HEK293T (cell line): ENCODE measurements at regions not wholly inside any gene's neighbourhood (a gene's known extent, or its start where the extent isn't known, plus 50 kb on each side); places are given as distances from the start of the nearest gene placed in this dataset.

ENCODE experiments used
- CTCF ChIA-PET: fragments of 350-600 bp; formaldehyde crosslinking; extraction: SDS; loops from one replicate; lab custom pipeline; 2021; ENCODE audit warnings: antibody characterized with exemption, inconsistent platforms; lab: Yijun Ruan, JAX
- POLR2A ChIA-PET: fragments of 350-600 bp; formaldehyde crosslinking; extraction: SDS; loops from one replicate; lab custom pipeline; 2020; ENCODE audit warnings: antibody characterized with exemption, inconsistent platforms; lab: Yijun Ruan, JAX
- DNase-seq: peaks from one replicate; pipeline ENCODE4 v3.0.0; 2012; ENCODE audit warnings: mixed read lengths; ENCODE audit errors: extremely low spot score
- ARNT ChIP-seq: fragments of 450-650 bp; IDR thresholded peaks from 2 replicates; pipeline ENCODE4 v1.6.1; 2017; ENCODE audit warnings: mild to moderate bottlenecking
- BHLHE40 ChIP-seq: fragments of 450-650 bp; IDR thresholded peaks from 2 replicates; pipeline ENCODE4 v1.6.1; 2016; ENCODE audit warnings: mild to moderate bottlenecking, moderate library complexity, borderline replicate concordance
- CTBP1 ChIP-seq: fragments of 450-650 bp; IDR thresholded peaks from 2 replicates; pipeline ENCODE4 v1.6.1; 2016; ENCODE audit warnings: borderline replicate concordance
- ELF4 ChIP-seq: fragments of 450-650 bp; IDR thresholded peaks from 2 replicates; pipeline ENCODE4 v1.6.1; 2017; ENCODE audit warnings: antibody characterized with exemption
- FOXA1 ChIP-seq: fragments of 450-650 bp; IDR thresholded peaks from 2 replicates; pipeline ENCODE4 v1.6.1; 2016; ENCODE audit warnings: mild to moderate bottlenecking
- FOXK2 ChIP-seq: fragments of 450-650 bp; IDR thresholded peaks from 2 replicates; pipeline ENCODE4 v1.6.1; 2016; ENCODE audit warnings: mild to moderate bottlenecking
- FOXM1 ChIP-seq: fragments of 450-650 bp; IDR thresholded peaks from 2 replicates; pipeline ENCODE4 v1.6.1; 2017; ENCODE audit warnings: mild to moderate bottlenecking, borderline replicate concordance
- HDGF ChIP-seq: fragments of 450-650 bp; IDR thresholded peaks from 2 replicates; pipeline ENCODE4 v1.6.1; 2017; ENCODE audit warnings: antibody characterized with exemption, borderline replicate concordance
- L3MBTL2 ChIP-seq: fragments of 450-650 bp; conservative IDR thresholded peaks from 2 replicates; pipeline ENCODE4 v1.6.1; 2016; ENCODE audit warnings: mild to moderate bottlenecking
- LEF1 ChIP-seq: fragments of 450-650 bp; IDR thresholded peaks from 2 replicates; pipeline ENCODE4 v1.6.1; 2017; ENCODE audit warnings: mild to moderate bottlenecking, borderline replicate concordance
- NFRKB ChIP-seq: fragments of 450-650 bp; IDR thresholded peaks from 2 replicates; pipeline ENCODE4 v1.6.1; 2016; ENCODE audit warnings: mild to moderate bottlenecking, moderate library complexity
- SP1 ChIP-seq: fragments of 450-650 bp; IDR thresholded peaks from 2 replicates; pipeline ENCODE4 v1.6.1; 2017
- SUZ12 ChIP-seq: fragments of 450-650 bp; IDR thresholded peaks from 2 replicates; pipeline ENCODE4 v1.6.1; 2016; ENCODE audit warnings: mild to moderate bottlenecking
- TARDBP ChIP-seq: fragments of 450-650 bp; IDR thresholded peaks from 2 replicates; pipeline ENCODE4 v1.6.1; 2016
- ZNF384 ChIP-seq: fragments of 450-650 bp; IDR thresholded peaks from 2 replicates; pipeline ENCODE4 v1.6.1; 2016
- TF ChIP-seq, protein P1 (sequence below): fragments of 450-650 bp; IDR thresholded peaks from 2 replicates; pipeline ENCODE4 v1.6.1; 2016

DNA sequence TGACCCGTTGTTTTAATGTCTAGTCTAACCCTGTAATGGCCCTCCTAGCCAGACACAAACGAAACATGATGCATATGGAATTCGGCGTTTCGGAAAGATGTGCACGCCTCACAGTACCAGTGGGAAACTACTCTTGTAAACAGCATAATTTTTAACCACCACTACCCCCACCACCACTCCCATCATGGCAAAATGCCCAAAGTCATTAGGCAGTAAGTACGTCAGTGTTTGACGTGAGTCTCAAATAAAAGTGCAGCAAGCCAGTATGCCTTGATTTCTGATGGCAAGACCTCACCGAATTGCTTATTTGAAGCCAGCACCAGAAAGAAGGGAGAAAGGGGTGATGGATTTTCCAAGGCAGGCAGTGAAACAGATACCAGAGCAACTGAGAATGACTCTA lies 71.4 kb downstream of the ADRB2 start:
- CTCF ChIA-PET, result no interaction called here
- DNase-seq, result no peak
- POLR2A ChIA-PET, result no interaction called here
- TF ChIP-seq, protein P1, sequence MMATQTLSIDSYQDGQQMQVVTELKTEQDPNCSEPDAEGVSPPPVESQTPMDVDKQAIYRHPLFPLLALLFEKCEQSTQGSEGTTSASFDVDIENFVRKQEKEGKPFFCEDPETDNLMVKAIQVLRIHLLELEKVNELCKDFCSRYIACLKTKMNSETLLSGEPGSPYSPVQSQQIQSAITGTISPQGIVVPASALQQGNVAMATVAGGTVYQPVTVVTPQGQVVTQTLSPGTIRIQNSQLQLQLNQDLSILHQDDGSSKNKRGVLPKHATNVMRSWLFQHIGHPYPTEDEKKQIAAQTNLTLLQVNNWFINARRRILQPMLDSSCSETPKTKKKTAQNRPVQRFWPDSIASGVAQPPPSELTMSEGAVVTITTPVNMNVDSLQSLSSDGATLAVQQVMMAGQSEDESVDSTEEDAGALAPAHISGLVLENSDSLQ, result no peak
- TF ChIP-seq BHLHE40, result no peak
- no peak for TF ChIP-seq ELF4
- TF ChIP-seq TARDBP, result no peak
- TF ChIP-seq FOXM1, result no peak
- TF ChIP-seq ZNF384, result no peak
- no peak for TF ChIP-seq FOXA1
- no peak for TF ChIP-seq NFRKB
- no peak for TF ChIP-seq FOXK2
- no peak for TF ChIP-seq ARNT
- no peak for TF ChIP-seq SUZ12
- TF ChIP-seq HDGF, result no peak

DNA sequence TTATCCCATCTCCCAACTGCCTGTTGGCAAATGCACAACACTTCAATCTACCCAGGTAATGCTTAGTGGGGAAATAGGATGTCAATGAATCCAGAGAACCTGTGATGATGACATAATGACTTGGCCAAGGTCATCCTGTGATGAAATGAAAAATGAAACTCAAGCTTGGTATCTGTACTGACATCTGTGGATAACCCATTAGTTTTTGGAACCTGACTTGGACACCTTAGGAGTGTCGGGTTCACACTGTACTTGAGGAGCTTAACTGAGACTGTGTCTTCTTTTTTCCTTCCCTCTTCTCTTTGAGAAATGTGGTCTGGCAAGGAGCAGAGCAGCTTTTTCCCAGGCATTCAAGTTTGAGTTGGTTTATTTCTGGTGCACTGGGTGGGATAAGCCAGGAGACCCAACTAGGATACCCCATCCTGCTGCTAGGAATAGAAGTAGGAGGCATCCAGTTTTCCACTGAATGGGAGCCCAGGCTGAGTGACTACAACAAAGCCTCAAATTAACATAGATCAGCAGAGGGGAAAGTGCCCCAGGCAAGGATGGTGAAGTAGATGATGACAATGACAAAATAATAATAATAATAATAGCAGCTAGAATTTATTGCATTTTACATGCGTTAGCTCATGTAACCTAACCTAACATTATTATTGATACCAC lies 72.1 kb downstream of the ADRB2 start:
- CTCF ChIA-PET, result interaction anchor here (0.6 kb wide), 1 partner anchor 173 kb away, joined by 5 read pairs; no protein-coding TSS in a partner anchor

DNA sequence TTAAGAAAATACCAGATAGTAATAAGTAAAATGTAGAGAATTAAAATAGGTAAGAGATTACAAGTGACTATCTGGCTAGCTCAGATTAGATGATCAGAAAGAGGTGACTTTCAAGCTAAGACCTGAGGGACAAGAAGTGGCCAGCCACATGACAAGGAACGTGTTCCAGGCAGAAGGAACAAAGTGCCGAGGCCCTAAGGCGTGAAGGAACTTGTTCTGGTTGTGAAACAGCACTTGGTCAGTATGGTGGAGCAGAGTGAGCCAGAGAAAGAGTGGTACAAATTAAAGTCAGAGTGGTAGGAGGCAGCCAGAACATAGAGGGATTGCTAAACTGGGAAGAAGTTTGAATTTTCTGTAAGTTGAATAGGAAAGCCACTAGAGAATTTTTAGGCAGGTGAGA lies 73.6 kb downstream of the ADRB2 start:
- no peak for DNase-seq
- ChIA-PET POLR2A (no interaction called here), CTCF (no interaction called here)
- TF ChIP-seq BHLHE40 (no peak), ELF4 (no peak), CTBP1 (no peak), TARDBP (no peak), ARNT (no peak), HDGF (no peak), NFRKB (no peak), L3MBTL2 (no peak), FOXK2 (no peak), FOXA1 (no peak), SUZ12 (no peak), FOXM1 (no peak), SP1 (no peak), ZNF384 (no peak), LEF1 (no peak)
- TF ChIP-seq, protein P1, result no peak

More for the DNA sequence above, 72.1 kb downstream of the ADRB2 start:
- TF ChIP-seq FOXK2, result no peak
- TF ChIP-seq, protein P1, result no peak
- DNase-seq, result no peak
- POLR2A ChIA-PET, result no interaction called here

DNA sequence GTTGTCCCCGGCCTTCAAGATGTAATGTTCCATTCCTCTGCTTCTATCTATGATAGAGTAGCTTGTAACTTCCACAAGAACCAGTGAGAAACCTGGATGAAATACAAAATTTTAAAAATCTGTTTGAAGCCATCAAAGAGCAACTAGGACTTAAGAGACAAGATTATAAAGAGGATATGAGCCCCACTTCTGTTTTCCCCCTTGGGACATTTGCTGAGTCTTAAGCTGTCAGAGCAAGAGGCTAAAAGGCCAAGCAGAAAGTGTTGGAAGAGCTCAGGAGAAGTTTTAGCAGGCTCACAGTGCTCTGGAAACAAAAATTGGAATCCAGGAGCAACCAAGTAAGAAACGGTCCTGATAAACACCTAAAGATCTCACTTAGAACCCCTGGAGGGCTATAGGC lies 76.1 kb downstream of the ADRB2 start:
- CTCF ChIA-PET, result no interaction called here
- no peak for TF ChIP-seq FOXK2
- no peak for TF ChIP-seq ZNF384
- no peak for TF ChIP-seq FOXM1
- no peak for TF ChIP-seq LEF1
- TF ChIP-seq SUZ12, result no peak
- no peak for TF ChIP-seq SP1
- no peak for TF ChIP-seq L3MBTL2
- no peak for TF ChIP-seq BHLHE40
- POLR2A ChIA-PET, result no interaction called here
- DNase-seq, result no peak

DNA sequence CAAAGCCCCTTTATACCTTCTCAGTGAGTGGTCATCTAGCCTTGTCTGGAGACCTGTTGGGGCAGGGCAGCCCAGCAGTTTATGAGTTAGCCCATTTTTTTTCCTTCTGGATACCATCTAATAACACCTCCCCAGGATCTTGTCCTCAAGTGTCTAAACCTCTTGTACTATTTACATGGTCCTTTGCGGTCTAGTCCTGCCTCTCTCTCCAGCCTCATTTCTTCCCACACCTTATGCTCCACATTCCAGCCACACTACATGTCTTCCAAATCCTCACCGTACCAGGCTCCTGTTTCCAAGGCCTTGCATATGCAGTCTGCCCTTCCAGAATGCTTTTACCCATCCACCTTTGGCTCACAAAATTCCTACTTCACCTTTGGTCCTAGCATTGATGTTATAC lies 77.2 kb downstream of the ADRB2 start:
- no peak for DNase-seq
- ChIA-PET POLR2A (no interaction called here), CTCF (interaction anchor here (0.5 kb wide), 1 partner anchor 163 kb away, joined by 3 read pairs; no protein-coding TSS in a partner anchor)
- TF ChIP-seq CTBP1 (no peak), BHLHE40 (no peak), HDGF (no peak), ELF4 (no peak), L3MBTL2 (no peak), FOXA1 (no peak), SUZ12 (no peak), NFRKB (no peak), ZNF384 (no peak), SP1 (no peak), LEF1 (no peak), TARDBP (no peak), FOXM1 (no peak), ARNT (no peak), FOXK2 (no peak)
- TF ChIP-seq, protein P1, result no peak

DNA sequence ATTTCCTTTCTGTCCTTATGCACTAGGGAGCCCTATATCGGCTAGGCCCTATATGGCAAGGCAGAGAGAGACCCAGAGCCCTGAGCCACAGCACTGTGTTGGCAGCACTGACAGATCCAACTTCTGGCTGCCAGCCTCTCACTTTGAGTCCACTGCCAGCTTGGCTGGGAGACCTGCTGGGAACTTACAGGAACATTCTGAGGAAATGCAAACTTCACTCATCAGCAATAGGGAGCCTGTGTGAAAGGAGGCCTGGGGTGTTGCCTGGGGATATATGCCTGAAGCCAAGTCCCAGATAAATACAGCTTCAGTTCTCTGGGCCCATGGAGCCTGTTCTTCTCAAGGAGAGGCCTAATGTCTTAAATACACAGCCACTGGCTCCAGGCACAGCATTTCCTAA lies 78.0 kb downstream of the ADRB2 start:
- ChIA-PET CTCF (no interaction called here), POLR2A (no interaction called here)
- TF ChIP-seq CTBP1 (no peak), TARDBP (no peak), ELF4 (no peak), LEF1 (no peak), NFRKB (no peak)
- no peak for DNase-seq
